ENCODE measurements at regions not wholly inside any gene's neighbourhood (a gene's known extent, or its start where the extent isn't known, plus 50 kb on each side); places are given as distances from the start of the nearest gene placed in this dataset.

- intact Hi-C loops (cut with DNase I): no loop called here
- no peak for TF ChIP-seq POLR2A (IDR thresholded peaks at IDR 0.05)
- TF ChIP-seq, protein P1, sequence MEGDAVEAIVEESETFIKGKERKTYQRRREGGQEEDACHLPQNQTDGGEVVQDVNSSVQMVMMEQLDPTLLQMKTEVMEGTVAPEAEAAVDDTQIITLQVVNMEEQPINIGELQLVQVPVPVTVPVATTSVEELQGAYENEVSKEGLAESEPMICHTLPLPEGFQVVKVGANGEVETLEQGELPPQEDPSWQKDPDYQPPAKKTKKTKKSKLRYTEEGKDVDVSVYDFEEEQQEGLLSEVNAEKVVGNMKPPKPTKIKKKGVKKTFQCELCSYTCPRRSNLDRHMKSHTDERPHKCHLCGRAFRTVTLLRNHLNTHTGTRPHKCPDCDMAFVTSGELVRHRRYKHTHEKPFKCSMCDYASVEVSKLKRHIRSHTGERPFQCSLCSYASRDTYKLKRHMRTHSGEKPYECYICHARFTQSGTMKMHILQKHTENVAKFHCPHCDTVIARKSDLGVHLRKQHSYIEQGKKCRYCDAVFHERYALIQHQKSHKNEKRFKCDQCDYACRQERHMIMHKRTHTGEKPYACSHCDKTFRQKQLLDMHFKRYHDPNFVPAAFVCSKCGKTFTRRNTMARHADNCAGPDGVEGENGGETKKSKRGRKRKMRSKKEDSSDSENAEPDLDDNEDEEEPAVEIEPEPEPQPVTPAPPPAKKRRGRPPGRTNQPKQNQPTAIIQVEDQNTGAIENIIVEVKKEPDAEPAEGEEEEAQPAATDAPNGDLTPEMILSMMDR (IDR thresholded peaks at IDR 0.05): no peak
- Histone ChIP-seq H3K27ac (no peak overlapping the region), H3K4me3 (no peak overlapping the region), H3K9me3 (no peaks in the 10 kb centered on the region), H3K36me3 (no peaks in the 10 kb centered on the region), H3K4me1 (no peaks in the 10 kb centered on the region), H3K27me3 (no peaks in the 10 kb centered on the region)
- ATAC-seq (no peak), DNase-seq (no peak)
- no CpG with 5 or more reads among the region's 1 CpG for WGBS (ENCODE audit: insufficient coverage, low coverage, low lambda C conversion rate, missing lambda C conversion rate)
Measured at GRCh38 chr2:129864719-129865118, 114.7 kb upstream of the RAB6C start.

DNA sequence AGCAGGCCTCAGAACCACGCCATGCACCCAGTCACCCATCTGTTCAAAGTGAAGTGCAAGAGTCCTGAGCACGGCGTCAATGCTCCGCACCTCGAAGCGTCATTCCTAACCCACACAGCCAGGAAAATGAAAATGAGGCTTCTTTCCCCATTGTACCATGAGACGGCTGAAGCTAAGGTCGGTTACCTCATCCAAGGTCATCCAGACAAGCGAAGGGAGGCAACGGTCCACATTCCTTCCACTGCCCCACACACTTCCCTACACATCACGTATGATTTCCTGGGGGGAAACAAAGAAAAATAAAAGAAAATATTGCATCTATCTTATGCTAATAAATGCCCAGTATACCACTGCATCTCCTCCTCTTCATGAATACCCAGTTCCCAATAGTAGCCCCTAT, 113.5 kb upstream of the RAB6C start:
- 89% methylated on average over 9 of the region's 11 CpGs for WGBS (ENCODE audit: insufficient coverage, low coverage, low lambda C conversion rate, missing lambda C conversion rate)
- Histone ChIP-seq H3K9me3 (no peaks in the 10 kb centered on the region), H3K4me1 (no peaks in the 10 kb centered on the region), H3K36me3 (no peaks in the 10 kb centered on the region), H3K27me3 (no peaks in the 10 kb centered on the region), H3K4me3 (no peak overlapping the region), H3K27ac (no peak overlapping the region)
- ATAC-seq: no peak
- TF ChIP-seq, protein P1 (IDR thresholded peaks at IDR 0.05): no peak
- no peak for TF ChIP-seq POLR2A (IDR thresholded peaks at IDR 0.05)
- intact Hi-C loops (cut with DNase I): no loop called here
- DNase-seq: no peak

GRCh38 chr2:129866391-129866790, 113.1 kb upstream of the RAB6C start:
- H3K9me3 ChIP-seq: no peaks in the 10 kb centered on the region
- WGBS (ENCODE audit: insufficient coverage, low coverage, low lambda C conversion rate, missing lambda C conversion rate): 96% methylated on average over 3 of the region's 3 CpGs
- intact Hi-C loops (cut with DNase I): no loop called here
- no peak for ATAC-seq
- H3K36me3 ChIP-seq: no peaks in the 10 kb centered on the region
- H3K27ac ChIP-seq: no peak overlapping the region
- H3K27me3 ChIP-seq: no peaks in the 10 kb centered on the region
- no peak overlapping the region for H3K4me3 ChIP-seq
- TF ChIP-seq, protein P1 (IDR thresholded peaks at IDR 0.05): no peak
- no peak for TF ChIP-seq POLR2A (IDR thresholded peaks at IDR 0.05)
- DNase-seq: no peak
- no peaks in the 10 kb centered on the region for H3K4me1 ChIP-seq

DNA sequence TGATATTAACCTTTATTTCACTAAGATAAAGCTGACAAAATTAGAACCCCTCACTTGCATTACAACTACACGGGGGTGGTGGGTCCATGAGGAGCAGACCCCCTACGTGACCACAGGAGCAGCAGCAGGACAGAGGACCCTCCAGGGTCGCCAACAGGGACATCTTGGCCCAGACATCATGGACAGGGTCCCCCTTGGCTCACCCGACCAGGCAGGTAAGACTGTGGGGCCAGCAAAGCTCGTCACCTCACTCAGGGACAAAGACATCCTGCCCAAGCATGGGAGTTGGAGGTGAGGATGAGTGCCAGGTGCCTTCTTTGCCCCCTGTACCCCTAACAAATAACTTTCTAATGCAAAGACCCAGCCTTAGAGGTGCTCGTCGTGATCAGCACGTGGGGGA, 111.3 kb upstream of the RAB6C start:
- WGBS (ENCODE audit: insufficient coverage, low coverage, low lambda C conversion rate, missing lambda C conversion rate): 68% methylated on average over 4 of the region's 8 CpGs
- TF ChIP-seq, protein P1 (IDR thresholded peaks at IDR 0.05): no peak
- no peak for TF ChIP-seq POLR2A (IDR thresholded peaks at IDR 0.05)
- Histone ChIP-seq H3K36me3 (no peaks in the 10 kb centered on the region), H3K27ac (no peak overlapping the region), H3K27me3 (no peaks in the 10 kb centered on the region), H3K9me3 (no peaks in the 10 kb centered on the region), H3K4me3 (no peak overlapping the region), H3K4me1 (no peaks in the 10 kb centered on the region)
- intact Hi-C loops (cut with DNase I): no loop called here
- no peak for ATAC-seq
- no peak for DNase-seq

DNA sequence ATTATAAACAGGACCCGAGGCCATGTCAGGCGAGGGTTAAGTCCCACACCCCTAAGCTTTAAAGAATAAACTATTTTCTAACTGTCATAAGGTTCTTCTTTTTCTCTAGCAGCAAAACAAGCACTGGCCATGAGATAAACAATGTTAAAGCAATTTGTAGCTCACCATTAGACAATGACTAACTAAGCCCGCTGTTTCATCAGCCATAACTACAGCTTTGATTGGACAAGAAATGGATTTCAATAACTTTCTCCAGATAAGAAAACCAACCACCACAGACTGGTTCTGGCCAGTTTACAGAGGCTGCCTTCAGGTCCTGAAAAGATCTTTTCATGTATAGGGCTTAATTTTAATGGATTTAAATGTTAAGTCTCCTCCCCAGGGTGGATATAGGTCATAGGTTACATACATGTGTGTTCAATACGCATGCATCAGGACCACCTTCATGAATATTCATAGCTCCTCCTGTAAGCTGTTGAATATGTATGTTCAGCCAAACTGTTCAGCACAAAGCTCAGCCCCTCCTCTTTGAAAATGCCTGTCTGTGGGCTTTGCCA, 108.7 kb upstream of the RAB6C start:
- TF ChIP-seq, protein P1 (IDR thresholded peaks at IDR 0.05): no peak
- Histone ChIP-seq H3K36me3 (no peaks in the 10 kb centered on the region), H3K27me3 (no peaks in the 10 kb centered on the region), H3K9me3 (no peaks in the 10 kb centered on the region), H3K4me1 (no peaks in the 10 kb centered on the region), H3K4me3 (no peak overlapping the region), H3K27ac (no peak overlapping the region)
- DNase-seq (no peak), ATAC-seq (no peak)
- intact Hi-C loops (cut with DNase I): no loop called here
- 49% methylated on average over 3 of the region's 4 CpGs for WGBS (ENCODE audit: insufficient coverage, low coverage, low lambda C conversion rate, missing lambda C conversion rate)

All from right lobe of liver (tissue), 6 donors.